ENCODE measurements at regions not wholly inside any gene's neighbourhood (a gene's known extent, or its start where the extent isn't known, plus 50 kb on each side); places are given as distances from the start of the nearest gene placed in this dataset.

- Histone ChIP-seq H3K9me3 (replicated peaks) (no peaks in the 10 kb centered on the region), H3K27me3 (replicated peaks) (no peaks in the 10 kb centered on the region), H3K4me1 (replicated peaks) (no peaks in the 10 kb centered on the region), H3K36me3 (no peaks in the 10 kb centered on the region), H3K27ac (no peak overlapping the region), H3K4me3 (no peak overlapping the region)
- DNase-seq (ENCODE audit: low read depth in 1 of 2, low spot score in 2 of 2): no peak
Observed at GRCh38 chr2:23073056-23073455, 311.9 kb upstream of the KLHL29 start.

- Histone ChIP-seq H3K36me3 (no peaks in the 10 kb centered on the region), H3K4me3 (no peak overlapping the region), H3K9me3 (replicated peaks) (no peaks in the 10 kb centered on the region), H3K27ac (no peak overlapping the region), H3K27me3 (replicated peaks) (no peaks in the 10 kb centered on the region), H3K4me1 (replicated peaks) (no peaks in the 10 kb centered on the region)
- no peak for DNase-seq (ENCODE audit: low read depth in 1 of 2, low spot score in 2 of 2)
Observed at GRCh38 chr2:23073671-23074070, 311.3 kb upstream of the KLHL29 start.

- Histone ChIP-seq H3K27ac (no peak overlapping the region), H3K4me3 (no peak overlapping the region), H3K27me3 (replicated peaks) (no peaks in the 10 kb centered on the region), H3K36me3 (no peaks in the 10 kb centered on the region), H3K9me3 (replicated peaks) (no peaks in the 10 kb centered on the region), H3K4me1 (replicated peaks) (no peaks in the 10 kb centered on the region)
- DNase-seq (ENCODE audit: low read depth in 1 of 2, low spot score in 2 of 2): no peak
Observed at GRCh38 chr2:23077596-23077995, 307.4 kb upstream of the KLHL29 start.

- Histone ChIP-seq H3K9me3 (replicated peaks) (no peaks in the 10 kb centered on the region), H3K36me3 (no peaks in the 10 kb centered on the region), H3K27ac (no peak overlapping the region), H3K4me1 (replicated peaks) (no peaks in the 10 kb centered on the region), H3K27me3 (replicated peaks) (no peaks in the 10 kb centered on the region), H3K4me3 (no peak overlapping the region)
- DNase-seq (ENCODE audit: low read depth in 1 of 2, low spot score in 2 of 2): no peak
Observed at GRCh38 chr2:23078784-23079434, 306.1 kb upstream of the KLHL29 start.

GRCh38 chr2:23083966-23084365 lies 301.0 kb upstream of the KLHL29 start:
- Histone ChIP-seq H3K27ac (no peak overlapping the region), H3K9me3 (replicated peaks) (no peaks in the 10 kb centered on the region; the same call in 1 of the 2 replicates), H3K4me3 (no peak overlapping the region), H3K36me3 (no peaks in the 10 kb centered on the region), H3K27me3 (replicated peaks) (no peaks in the 10 kb centered on the region), H3K4me1 (replicated peaks) (no peaks in the 10 kb centered on the region)
- no peak for DNase-seq (ENCODE audit: low read depth in 1 of 2, low spot score in 2 of 2)

- H3K27ac ChIP-seq: no peak overlapping the region
- no peaks in the 10 kb centered on the region; the same call in 1 of the 2 replicates for H3K9me3 ChIP-seq (replicated peaks)
Observed at GRCh38 chr2:23091019-23091418, 294.0 kb upstream of the KLHL29 start.

GRCh38 chr2:23091900-23092299 lies 293.1 kb upstream of the KLHL29 start:
- DNase-seq (ENCODE audit: low read depth in 1 of 2, low spot score in 2 of 2): no peak
- H3K27ac ChIP-seq: no peak overlapping the region
- H3K27me3 ChIP-seq (replicated peaks): no peaks in the 10 kb centered on the region
- no peaks in the 10 kb centered on the region for H3K36me3 ChIP-seq
- H3K4me3 ChIP-seq: no peak overlapping the region
- H3K9me3 ChIP-seq (replicated peaks): no peaks in the 10 kb centered on the region; the same call in 1 of the 2 replicates
- no peaks in the 10 kb centered on the region for H3K4me1 ChIP-seq (replicated peaks)

More at GRCh38 chr2:23091019-23091418, 294.0 kb upstream of the KLHL29 start:
- Histone ChIP-seq H3K27me3 (replicated peaks) (no peaks in the 10 kb centered on the region), H3K4me3 (no peak overlapping the region), H3K36me3 (no peaks in the 10 kb centered on the region), H3K4me1 (replicated peaks) (no peaks in the 10 kb centered on the region)
- no peak for DNase-seq (ENCODE audit: low read depth in 1 of 2, low spot score in 2 of 2)

GRCh38 chr2:23092831-23093230 lies 292.1 kb upstream of the KLHL29 start:
- Histone ChIP-seq H3K27ac (no peak overlapping the region), H3K27me3 (replicated peaks) (no peaks in the 10 kb centered on the region), H3K9me3 (replicated peaks) (no peaks in the 10 kb centered on the region; the same call in 1 of the 2 replicates), H3K4me1 (replicated peaks) (no peaks in the 10 kb centered on the region), H3K36me3 (no peaks in the 10 kb centered on the region), H3K4me3 (no peak overlapping the region)
- DNase-seq (ENCODE audit: low read depth in 1 of 2, low spot score in 2 of 2): no peak

- H3K27me3 ChIP-seq (replicated peaks): no peaks in the 10 kb centered on the region
- no peaks in the 10 kb centered on the region for H3K4me1 ChIP-seq (replicated peaks)
- no peak for DNase-seq (ENCODE audit: low read depth in 1 of 2, low spot score in 2 of 2)
- H3K36me3 ChIP-seq: no peaks in the 10 kb centered on the region
- no peaks in the 10 kb centered on the region; the same call in 1 of the 2 replicates for H3K9me3 ChIP-seq (replicated peaks)
- H3K4me3 ChIP-seq: no peak overlapping the region
- no peak overlapping the region for H3K27ac ChIP-seq
Observed at GRCh38 chr2:23093513-23093912, 291.5 kb upstream of the KLHL29 start.

- no peaks in the 10 kb centered on the region for H3K36me3 ChIP-seq
- no peak overlapping the region for H3K4me3 ChIP-seq
- no peaks in the 10 kb centered on the region for H3K4me1 ChIP-seq (replicated peaks)
- no peak overlapping the region for H3K27ac ChIP-seq
- no peaks in the 10 kb centered on the region for H3K27me3 ChIP-seq (replicated peaks)
- no peak for DNase-seq (ENCODE audit: low read depth in 1 of 2, low spot score in 2 of 2)
- H3K9me3 ChIP-seq (replicated peaks): no peaks in the 10 kb centered on the region
Observed at GRCh38 chr2:23096906-23097602, 287.9 kb upstream of the KLHL29 start.

GRCh38 chr2:23100406-23100805 lies 284.6 kb upstream of the KLHL29 start:
- Histone ChIP-seq H3K4me3 (no peak overlapping the region), H3K9me3 (replicated peaks) (no peaks in the 10 kb centered on the region; the same call in 1 of the 2 replicates), H3K27ac (no peak overlapping the region), H3K36me3 (no peaks in the 10 kb centered on the region), H3K27me3 (replicated peaks) (no peaks in the 10 kb centered on the region), H3K4me1 (replicated peaks) (no peaks in the 10 kb centered on the region)
- DNase-seq (ENCODE audit: low read depth in 1 of 2, low spot score in 2 of 2): no peak

GRCh38 chr2:23106242-23106785 lies 278.7 kb upstream of the KLHL29 start:
- Histone ChIP-seq H3K27ac (no peak overlapping the region), H3K36me3 (no peaks in the 10 kb centered on the region), H3K4me1 (replicated peaks) (no peaks in the 10 kb centered on the region), H3K9me3 (replicated peaks) (no peaks in the 10 kb centered on the region; the same call in 1 of the 2 replicates), H3K4me3 (no peak overlapping the region), H3K27me3 (replicated peaks) (no peaks in the 10 kb centered on the region)
- no peak for DNase-seq (ENCODE audit: low read depth in 1 of 2, low spot score in 2 of 2)

GRCh38 chr2:23107327-23107941 lies 277.5 kb upstream of the KLHL29 start:
- no peaks in the 10 kb centered on the region for H3K27me3 ChIP-seq (replicated peaks)
- no peaks in the 10 kb centered on the region; the same call in 1 of the 2 replicates for H3K9me3 ChIP-seq (replicated peaks)
- H3K4me1 ChIP-seq (replicated peaks): no peaks in the 10 kb centered on the region
- DNase-seq (ENCODE audit: low read depth in 1 of 2, low spot score in 2 of 2): no peak
- H3K4me3 ChIP-seq: no peak overlapping the region
- H3K27ac ChIP-seq: no peak overlapping the region
- no peaks in the 10 kb centered on the region for H3K36me3 ChIP-seq

- H3K4me3 ChIP-seq: no peak overlapping the region
- no peaks in the 10 kb centered on the region for H3K27me3 ChIP-seq (replicated peaks)
Observed at GRCh38 chr2:23111263-23111662, 273.7 kb upstream of the KLHL29 start.

More at GRCh38 chr2:23111263-23111662, 273.7 kb upstream of the KLHL29 start:
- H3K9me3 ChIP-seq (replicated peaks): no peaks in the 10 kb centered on the region; the same call in 1 of the 2 replicates
- no peaks in the 10 kb centered on the region for H3K4me1 ChIP-seq (replicated peaks)
- H3K36me3 ChIP-seq: no peaks in the 10 kb centered on the region
- no peak for DNase-seq (ENCODE audit: low read depth in 1 of 2, low spot score in 2 of 2)
- H3K27ac ChIP-seq: no peak overlapping the region

Measured in SJSA1 (cell line).